CD4-positive, alpha-beta memory T cell (primary cell): ENCODE measurements at regions not wholly inside any gene's neighbourhood (a gene's known extent, or its start where the extent isn't known, plus 50 kb on each side); places are given as distances from the start of the nearest gene placed in this dataset.

Source experiments
- CTCF ChIA-PET: fragments of 350-600 bp; sonication (Branson Sonifier 250); formaldehyde crosslinking; loops from one replicate; lab custom pipeline; 2021; ENCODE audit warnings: inconsistent platforms; ENCODE audit not compliant: partially characterized antibody; lab: Charles Lee
- POLR2A ChIA-PET: fragments of 350-600 bp; sonication (Branson Sonifier 250); formaldehyde crosslinking; loops from one replicate; lab custom pipeline; 2021; ENCODE audit not compliant: partially characterized antibody; lab: Charles Lee
- DNase-seq, 5 donors: peaks; one replicate each; pipeline versions ENCODE4 v3.0.0 to v3.0.0-alpha.2; 2020 to 2022; ENCODE audit warnings: mixed read lengths in 1 of 5
- H3K27ac ChIP-seq: one replicate; pipeline ENCODE4 v1.7.0; 2013; ENCODE audit warnings: low read depth, low read length
- H3K27me3 ChIP-seq: 2 replicates; pipeline ENCODE4 v1.7.0; 2013; ENCODE audit warnings: mild to moderate bottlenecking, low read length, moderate library complexity; ENCODE audit not compliant: insufficient read depth
- H3K36me3 ChIP-seq: 2 replicates; pipeline ENCODE4 v1.7.0; 2013; ENCODE audit warnings: mild to moderate bottlenecking, low read length, moderate library complexity; ENCODE audit not compliant: insufficient read depth
- H3K4me1 ChIP-seq: 2 replicates; pipeline ENCODE4 v1.7.0; 2013; ENCODE audit warnings: mild to moderate bottlenecking, low read length, moderate library complexity; ENCODE audit not compliant: insufficient read depth
- H3K4me3 ChIP-seq, 2 donors: one replicate each; pipeline ENCODE4 v1.7.0; 2013; ENCODE audit warnings: low read length in 2 of 2, mild to moderate bottlenecking in 1 of 2
- H3K9me3 ChIP-seq, 2 donors: one replicate each; pipeline ENCODE4 v1.7.0; 2013; ENCODE audit warnings: low read length in 2 of 2, control low read depth in 1 of 2; ENCODE audit not compliant: control insufficient read depth in 1 of 2
- H3K27ac Mint-ChIP-seq, 7 donors: one replicate each; pipeline ENCODE4 v1.8.0; 2020 to 2021; ENCODE audit warnings: mixed read lengths in 7 of 7, mild to moderate bottlenecking in 6 of 7, inconsistent platforms in 3 of 7, moderate library complexity in 3 of 7
- H3K27me3 Mint-ChIP-seq, 2 donors: one replicate each; pipeline ENCODE4 v1.8.0; 2020 to 2021; ENCODE audit warnings: mixed read lengths in 2 of 2
- H3K36me3 Mint-ChIP-seq, 2 donors: one replicate each; pipeline ENCODE4 v1.8.0; 2020 to 2021; ENCODE audit warnings: mixed read lengths in 2 of 2, inconsistent platforms in 1 of 2, mild to moderate bottlenecking in 1 of 2
- H3K4me1 Mint-ChIP-seq, 4 donors: one replicate each; pipeline ENCODE4 v1.8.0; 2020 to 2021; ENCODE audit warnings: mixed read lengths in 4 of 4, mild to moderate bottlenecking in 1 of 4
- H3K4me3 Mint-ChIP-seq, 8 donors: one replicate each; pipeline ENCODE4 v1.8.0; 2020 to 2021; ENCODE audit warnings: mixed read lengths in 8 of 8, mild to moderate bottlenecking in 7 of 8, moderate library complexity in 6 of 8, inconsistent platforms in 3 of 8
- H3K9me3 Mint-ChIP-seq, 8 donors: one replicate each; pipeline ENCODE4 v1.8.0; 2020 to 2021; ENCODE audit warnings: mixed read lengths in 8 of 8, mild to moderate bottlenecking in 5 of 8, inconsistent platforms in 3 of 8, moderate library complexity in 1 of 8
- intact Hi-C: fragments of 100-400 bp; cut with micrococcal nuclease; formaldehyde crosslinking; loops from one replicate; pipeline ENCODE4 v1.15.1; 2023

- H3K4me1 ChIP-seq: no peaks in the 10 kb centered on the region
- H3K4me3 ChIP-seq: no peak overlapping the region
- Mint-ChIP-seq H3K4me3 (no peak overlapping the region), H3K9me3 (no peaks in the 10 kb centered on the region), H3K36me3 (no peaks in the 10 kb centered on the region), H3K27me3 (peaks cover 3% of the 10 kb centered on the region in 2 donors), H3K27ac (no peak overlapping the region), H3K4me1 (no peaks in the 10 kb centered on the region)
- H3K27ac ChIP-seq: no peak overlapping the region
- no peaks in the 10 kb centered on the region for H3K9me3 ChIP-seq
- no peaks in the 10 kb centered on the region for H3K27me3 ChIP-seq
- DNase-seq: no peak
- H3K36me3 ChIP-seq: no peaks in the 10 kb centered on the region
- ChIA-PET POLR2A (no interaction called here), CTCF (no interaction called here)
- intact Hi-C loops: no loop called here
Measured at GRCh38 chr9:115400796-115401195, 282.8 kb upstream of the TNC start.

GRCh38 chr9:115401756-115402327 is 283.9 kb upstream of the TNC start:
- H3K27me3 ChIP-seq: no peaks in the 10 kb centered on the region
- Mint-ChIP-seq H3K4me1 (no peaks in the 10 kb centered on the region), H3K4me3 (no peak overlapping the region), H3K27ac (no peak overlapping the region), H3K27me3 (peaks cover 6 to 10% of the 10 kb centered on the region in 2 donors), H3K9me3 (no peaks in the 10 kb centered on the region), H3K36me3 (no peaks in the 10 kb centered on the region)
- ChIA-PET CTCF (no interaction called here), POLR2A (no interaction called here)
- H3K27ac ChIP-seq: no peak overlapping the region
- H3K4me1 ChIP-seq: no peaks in the 10 kb centered on the region
- no peak for DNase-seq
- H3K36me3 ChIP-seq: no peaks in the 10 kb centered on the region
- no peak overlapping the region for H3K4me3 ChIP-seq
- no peaks in the 10 kb centered on the region for H3K9me3 ChIP-seq
- intact Hi-C loops: no loop called here

- no peaks in the 10 kb centered on the region for H3K36me3 ChIP-seq
- Mint-ChIP-seq H3K27me3 (peaks cover 8 to 11% of the 10 kb centered on the region in 2 donors), H3K27ac (no peak overlapping the region), H3K4me1 (no peaks in the 10 kb centered on the region), H3K36me3 (no peaks in the 10 kb centered on the region), H3K9me3 (peaks cover 0 to 5% (median 0%) of the 10 kb centered on the region in 8 donors), H3K4me3 (no peak overlapping the region)
- H3K9me3 ChIP-seq: no peaks in the 10 kb centered on the region
- no peak for DNase-seq
- no peaks in the 10 kb centered on the region for H3K4me1 ChIP-seq
- ChIA-PET POLR2A (no interaction called here), CTCF (no interaction called here)
- H3K4me3 ChIP-seq: no peak overlapping the region
- no peaks in the 10 kb centered on the region for H3K27me3 ChIP-seq
- intact Hi-C loops: no loop called here
- no peak overlapping the region for H3K27ac ChIP-seq
Measured at GRCh38 chr9:115403753-115404152, 285.8 kb upstream of the TNC start.

GRCh38 chr9:115404311-115404710 is 286.4 kb upstream of the TNC start:
- H3K27ac Mint-ChIP-seq: no peak overlapping the region
- H3K27me3 ChIP-seq: no peaks in the 10 kb centered on the region
- H3K36me3 ChIP-seq: no peaks in the 10 kb centered on the region
- H3K4me3 ChIP-seq: no peak overlapping the region
- POLR2A ChIA-PET: no interaction called here
- no peak for DNase-seq
- H3K4me1 Mint-ChIP-seq: no peaks in the 10 kb centered on the region
- intact Hi-C loops: no loop called here
- H3K9me3 Mint-ChIP-seq: peaks cover 0 to 5% (median 0%) of the 10 kb centered on the region in 8 donors
- no peaks in the 10 kb centered on the region for H3K9me3 ChIP-seq
- H3K4me1 ChIP-seq: no peaks in the 10 kb centered on the region
- H3K27me3 Mint-ChIP-seq: peaks cover 8 to 16% of the 10 kb centered on the region in 2 donors
- no peak overlapping the region for H3K27ac ChIP-seq
- H3K4me3 Mint-ChIP-seq: no peak overlapping the region
- CTCF ChIA-PET: no interaction called here
- H3K36me3 Mint-ChIP-seq: no peaks in the 10 kb centered on the region

DNA sequence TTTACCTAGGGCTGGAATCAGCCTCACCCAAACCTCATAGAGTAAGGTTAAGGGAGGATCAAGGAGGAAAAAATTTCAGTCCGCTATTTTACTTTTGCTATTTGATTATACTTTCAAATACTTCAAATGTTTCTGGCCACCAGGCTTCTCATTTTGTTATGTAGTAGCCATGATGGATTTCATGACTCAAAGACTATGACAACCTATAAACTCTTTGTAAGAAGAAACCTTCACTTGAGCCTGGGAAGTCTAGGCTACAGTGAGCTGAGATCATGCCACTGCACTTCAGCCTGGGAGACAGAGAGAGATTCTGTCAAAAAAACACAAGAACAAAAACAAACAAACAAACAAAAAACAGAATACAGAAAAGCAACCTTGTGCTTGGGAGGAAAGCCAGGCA is 293.6 kb upstream of the TNC start:
- H3K9me3 ChIP-seq: no peaks in the 10 kb centered on the region
- Mint-ChIP-seq H3K27me3 (peaks cover 9 to 14% of the 10 kb centered on the region in 2 donors), H3K27ac (no peak overlapping the region), H3K9me3 (peaks cover 0 to 5% (median under 1%) of the 10 kb centered on the region in 8 donors), H3K36me3 (no peaks in the 10 kb centered on the region), H3K4me1 (no peaks in the 10 kb centered on the region), H3K4me3 (no peak overlapping the region)
- H3K27me3 ChIP-seq: no peaks in the 10 kb centered on the region
- H3K4me1 ChIP-seq: no peaks in the 10 kb centered on the region
- ChIA-PET POLR2A (no interaction called here), CTCF (no interaction called here)
- H3K4me3 ChIP-seq: no peak overlapping the region
- no peak overlapping the region for H3K27ac ChIP-seq
- DNase-seq: no peak
- H3K36me3 ChIP-seq: no peaks in the 10 kb centered on the region
- intact Hi-C loops: no loop called here

DNA sequence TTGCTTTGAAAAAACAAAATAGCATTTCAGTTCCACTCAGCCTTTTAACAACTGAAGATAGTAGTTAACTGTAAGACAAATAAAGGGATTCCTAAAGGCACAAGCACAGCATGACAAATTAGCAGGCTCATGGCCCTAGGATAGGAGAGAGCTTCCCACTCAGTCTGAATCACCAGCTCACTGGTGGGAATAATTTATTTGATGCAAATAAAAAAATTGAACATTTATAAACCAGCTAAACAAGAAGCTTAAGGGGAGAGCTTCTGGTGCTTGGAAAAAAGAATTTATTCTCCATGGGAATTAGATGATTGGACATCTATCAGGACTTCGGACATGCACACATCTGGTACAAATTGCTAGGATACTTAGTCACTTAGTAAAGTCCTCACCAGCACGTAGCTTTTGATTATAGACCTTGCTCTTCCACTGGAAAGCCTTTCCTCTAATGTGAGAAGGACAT is 294.1 kb upstream of the TNC start:
- Mint-ChIP-seq H3K27ac (no peak overlapping the region), H3K9me3 (peaks cover 0 to 5% (median 1%) of the 10 kb centered on the region in 8 donors), H3K4me3 (no peak overlapping the region), H3K27me3 (peaks cover 9 to 15% of the 10 kb centered on the region in 2 donors), H3K36me3 (no peaks in the 10 kb centered on the region), H3K4me1 (no peaks in the 10 kb centered on the region)
- no peaks in the 10 kb centered on the region for H3K36me3 ChIP-seq
- no peak overlapping the region for H3K4me3 ChIP-seq
- POLR2A ChIA-PET: no interaction called here
- DNase-seq: no peak
- H3K9me3 ChIP-seq: no peaks in the 10 kb centered on the region
- no peaks in the 10 kb centered on the region for H3K4me1 ChIP-seq
- no peak overlapping the region for H3K27ac ChIP-seq
- H3K27me3 ChIP-seq: no peaks in the 10 kb centered on the region
- CTCF ChIA-PET: no interaction called here
- intact Hi-C loops: no loop called here

- Histone ChIP-seq H3K36me3 (no peaks in the 10 kb centered on the region), H3K9me3 (no peaks in the 10 kb centered on the region), H3K4me1 (no peaks in the 10 kb centered on the region), H3K4me3 (no peak overlapping the region), H3K27me3 (no peaks in the 10 kb centered on the region), H3K27ac (no peak overlapping the region)
- intact Hi-C loops: no loop called here
- Mint-ChIP-seq H3K4me3 (no peak overlapping the region), H3K4me1 (no peaks in the 10 kb centered on the region), H3K27ac (no peak overlapping the region), H3K36me3 (no peaks in the 10 kb centered on the region), H3K27me3 (peaks cover 7 to 15% of the 10 kb centered on the region in 2 donors), H3K9me3 (peaks cover under 1 to 5% (median 3%) of the 10 kb centered on the region in 8 donors)
- ChIA-PET POLR2A (no interaction called here), CTCF (no interaction called here)
- DNase-seq: no peak
Measured at GRCh38 chr9:115412656-115413055, 294.7 kb upstream of the TNC start.
